Activated CD8-positive, alpha-beta T cell treated with anti-CD3 and anti-CD28 coated beads, Interleukin-2, amount 10 ng/mL, durations not matched to agents 7 days and 5 days (primary cell): ENCODE measurements at regions not wholly inside any gene's neighbourhood (a gene's known extent, or its start where the extent isn't known, plus 50 kb on each side); places are given as distances from the start of the nearest gene placed in this dataset.

Source experiments
- ATAC-seq: fragments of 150-1000 bp; cut with Tn5 transposase; one replicate; pipeline ENCODE4 v1.10.0; 2021; ENCODE audit warnings: moderate library complexity
- CTCF ChIA-PET: fragments of 350-600 bp; sonication (Branson Sonifier 250); formaldehyde crosslinking; loops from one replicate; lab custom pipeline; 2021; ENCODE audit warnings: antibody characterized with exemption; lab: Charles Lee
- POLR2A ChIA-PET: fragments of 350-600 bp; sonication (Branson Sonifier 250); formaldehyde crosslinking; loops from one replicate; lab custom pipeline; 2021; ENCODE audit warnings: antibody characterized with exemption; lab: Charles Lee
- DNase-seq: peaks from one replicate; pipeline ENCODE4 v3.0.0-alpha.2; 2020
- H3K27ac Mint-ChIP-seq: one replicate; pipeline ENCODE4 v1.8.0; 2021; ENCODE audit warnings: mild to moderate bottlenecking, mixed read lengths
- H3K27me3 Mint-ChIP-seq: one replicate; pipeline ENCODE4 v1.8.0; 2021; ENCODE audit warnings: low read depth, mixed read lengths
- H3K36me3 Mint-ChIP-seq: one replicate; pipeline ENCODE4 v1.8.0; 2021; ENCODE audit warnings: low read depth, mixed read lengths
- H3K4me1 Mint-ChIP-seq: one replicate; pipeline ENCODE4 v1.8.0; 2021; ENCODE audit warnings: low read depth, mixed read lengths
- H3K4me3 Mint-ChIP-seq: one replicate; pipeline ENCODE4 v1.8.0; 2021; ENCODE audit warnings: mild to moderate bottlenecking, mixed read lengths
- H3K9me3 Mint-ChIP-seq: one replicate; pipeline ENCODE4 v1.8.0; 2022; ENCODE audit warnings: mixed read lengths; ENCODE audit not compliant: insufficient read depth

GRCh38 chr1:219993554-219994433 is 52.5 kb downstream of the EPRS1 start:
- POLR2A ChIA-PET = no interaction called here
- H3K27ac Mint-ChIP-seq = no peak overlapping the region
- ATAC-seq = no peak

GRCh38 chr1:219991919-219992318 is 54.4 kb downstream of the EPRS1 start:
- Mint-ChIP-seq H3K4me3 (no peak overlapping the region), H3K9me3 (no peaks in the 10 kb centered on the region)

More at GRCh38 chr1:219993554-219994433, 52.5 kb downstream of the EPRS1 start:
- CTCF ChIA-PET = interaction anchor here (0.9 to 1.0 kb wide), 2 partner anchors 10 to 96 kb away, joined by 3 read pairs; partner anchors contain the start of gene BPNT1
- Mint-ChIP-seq H3K4me3 (no peak overlapping the region), H3K9me3 (no peaks in the 10 kb centered on the region), H3K36me3 (peaks cover 45% of the 10 kb centered on the region), H3K4me1 (no peaks in the 10 kb centered on the region), H3K27me3 (no peaks in the 10 kb centered on the region)
- DNase-seq = no peak

GRCh38 chr1:219991511-219991810 is 54.8 kb downstream of the EPRS1 start:
- no peak overlapping the region for H3K4me3 Mint-ChIP-seq
- DNase-seq (no peak), ATAC-seq (no peak)
- H3K27me3 Mint-ChIP-seq = no peaks in the 10 kb centered on the region
- ChIA-PET CTCF (interaction anchor here (0.9 to 2.8 kb wide), 7 partner anchors 9 to 742 kb away, joined by 3 to 9 read pairs (median 4); partner anchors contain the start of gene BPNT1), POLR2A (no interaction called here)
- H3K36me3 Mint-ChIP-seq = peaks cover 46% of the 10 kb centered on the region
- H3K27ac Mint-ChIP-seq = no peak overlapping the region
- no peaks in the 10 kb centered on the region for H3K9me3 Mint-ChIP-seq
- no peaks in the 10 kb centered on the region for H3K4me1 Mint-ChIP-seq

More at GRCh38 chr1:219991919-219992318, 54.4 kb downstream of the EPRS1 start:
- H3K27me3 Mint-ChIP-seq = no peaks in the 10 kb centered on the region
- peaks cover 46% of the 10 kb centered on the region for H3K36me3 Mint-ChIP-seq
- ChIA-PET CTCF (interaction anchor here (1.0 to 2.8 kb wide), 4 partner anchors 10 to 182 kb away, joined by 3 to 9 read pairs (median 4); no protein-coding TSS in a partner anchor), POLR2A (no interaction called here)
- no peak for DNase-seq
- no peaks in the 10 kb centered on the region for H3K4me1 Mint-ChIP-seq
- ATAC-seq = no peak
- H3K27ac Mint-ChIP-seq = no peak overlapping the region

- CTCF ChIA-PET = interaction anchor here (0.7 to 2.8 kb wide), 10 partner anchors 9 to 742 kb away, joined by 3 to 9 read pairs (median 4); partner anchors contain the start of gene BPNT1
- H3K27me3 Mint-ChIP-seq = no peaks in the 10 kb centered on the region
- H3K9me3 Mint-ChIP-seq = no peaks in the 10 kb centered on the region
- H3K4me3 Mint-ChIP-seq = no peak overlapping the region
- H3K27ac Mint-ChIP-seq = no peak overlapping the region
- DNase-seq (no peak), ATAC-seq (no peak)
- peaks cover 45% of the 10 kb centered on the region for H3K36me3 Mint-ChIP-seq
- POLR2A ChIA-PET = no interaction called here
- H3K4me1 Mint-ChIP-seq = no peaks in the 10 kb centered on the region
These were observed 55.4 kb downstream of the EPRS1 start for GRCh38 chr1:219990782-219991510.

GRCh38 chr1:219989766-219990165 is 56.5 kb downstream of the EPRS1 start:
- H3K4me1 Mint-ChIP-seq = no peaks in the 10 kb centered on the region
- H3K4me3 Mint-ChIP-seq = no peak overlapping the region
- no peaks in the 10 kb centered on the region for H3K9me3 Mint-ChIP-seq
- ChIA-PET CTCF (interaction anchor here (1.0 to 2.8 kb wide), 8 partner anchors 8 to 394 kb away, joined by 3 to 9 read pairs (median 4); no protein-coding TSS in a partner anchor), POLR2A (no interaction called here)
- DNase-seq (no peak), ATAC-seq (no peak)
- peaks cover 38% of the 10 kb centered on the region for H3K36me3 Mint-ChIP-seq
- H3K27ac Mint-ChIP-seq = no peak overlapping the region
- no peaks in the 10 kb centered on the region for H3K27me3 Mint-ChIP-seq

GRCh38 chr1:219988818-219989217 is 57.5 kb downstream of the EPRS1 start:
- ATAC-seq (no peak), DNase-seq (no peak)
- Mint-ChIP-seq H3K27me3 (no peaks in the 10 kb centered on the region), H3K36me3 (peaks cover 38% of the 10 kb centered on the region), H3K9me3 (no peaks in the 10 kb centered on the region), H3K4me3 (no peak overlapping the region), H3K4me1 (no peaks in the 10 kb centered on the region), H3K27ac (no peak overlapping the region)
- ChIA-PET POLR2A (no interaction called here), CTCF (interaction anchor here (1.0 to 2.5 kb wide), 4 partner anchors 10 to 395 kb away, joined by 3 to 7 read pairs (median 4); no protein-coding TSS in a partner anchor)

- ChIA-PET POLR2A (no interaction called here), CTCF (interaction anchor here (1.0 kb wide), 1 partner anchor 28 kb away, joined by 3 read pairs; no protein-coding TSS in a partner anchor)
- Mint-ChIP-seq H3K36me3 (peaks cover 37% of the 10 kb centered on the region), H3K4me3 (no peak overlapping the region), H3K9me3 (no peaks in the 10 kb centered on the region), H3K4me1 (no peaks in the 10 kb centered on the region), H3K27ac (no peak overlapping the region), H3K27me3 (no peaks in the 10 kb centered on the region)
- ATAC-seq = no peak
- DNase-seq = no peak
These were observed 57.9 kb downstream of the EPRS1 start for GRCh38 chr1:219988387-219988786.

GRCh38 chr1:219987325-219987724 is 59.0 kb upstream of the SLC30A10 start:
- ChIA-PET POLR2A (no interaction called here), CTCF (interaction anchor here (1.3 kb wide), 1 partner anchor 9 kb away, joined by 4 read pairs; no protein-coding TSS in a partner anchor)
- H3K9me3 Mint-ChIP-seq = no peaks in the 10 kb centered on the region
- ATAC-seq (no peak), DNase-seq (no peak)
- no peak overlapping the region for H3K4me3 Mint-ChIP-seq
- no peaks in the 10 kb centered on the region for H3K4me1 Mint-ChIP-seq
- H3K27me3 Mint-ChIP-seq = no peaks in the 10 kb centered on the region
- H3K36me3 Mint-ChIP-seq = peaks cover 36% of the 10 kb centered on the region
- peak overlapping the region; percentile 11 for H3K27ac Mint-ChIP-seq

- CTCF ChIA-PET = no interaction called here
- POLR2A ChIA-PET = no interaction called here
- Mint-ChIP-seq H3K9me3 (no peaks in the 10 kb centered on the region), H3K4me3 (no peak overlapping the region), H3K4me1 (no peaks in the 10 kb centered on the region), H3K27ac (no peak overlapping the region), H3K36me3 (peaks cover 38% of the 10 kb centered on the region), H3K27me3 (no peaks in the 10 kb centered on the region)
- ATAC-seq (no peak), DNase-seq (no peak)
These were observed 56.8 kb upstream of the SLC30A10 start for GRCh38 chr1:219985169-219985568.
